PC-3 (cell line): ENCODE measurements at regions not wholly inside any gene's neighbourhood (a gene's known extent, or its start where the extent isn't known, plus 50 kb on each side); places are given as distances from the start of the nearest gene placed in this dataset.

Source experiments
- CTCF ChIP-seq: fragments of 300-600 bp; sonication (generic); conservative IDR thresholded peaks from 2 replicates; pipeline ENCODE4 v1.5.1; 2017; ENCODE audit warnings: antibody characterized with exemption, low read depth, mild to moderate bottlenecking, low read length
- EZH2 ChIP-seq: fragments of 300-600 bp; sonication (generic); IDR thresholded peaks from one replicate; pipeline ENCODE4 v1.6.1; 2017; ENCODE audit warnings: antibody characterized with exemption, mild to moderate bottlenecking, low read length; ENCODE audit not compliant: unreplicated experiment

DNA sequence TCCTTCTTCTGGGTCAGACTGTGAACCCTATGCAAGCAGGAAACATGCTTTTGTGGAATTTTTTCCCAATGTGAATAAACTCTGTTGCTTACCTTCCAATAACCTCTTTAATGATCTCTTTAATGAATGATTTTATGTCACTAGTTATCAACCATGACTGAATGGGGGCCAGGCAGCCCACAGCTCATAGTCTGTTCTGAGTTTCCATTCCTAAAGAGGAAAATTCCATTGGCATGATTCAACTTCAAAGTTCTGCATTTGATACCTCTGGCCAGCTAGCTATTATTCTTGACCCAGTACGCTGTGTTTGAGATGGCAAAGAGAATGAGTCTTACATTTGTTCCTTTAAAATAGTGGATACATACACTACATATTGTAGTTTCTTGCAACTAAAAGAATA, 867.8 kb upstream of the CELF2 start:
- TF ChIP-seq CTCF (no peak), EZH2 (no peak)
